ENCODE measurements at regions not wholly inside any gene's neighbourhood (a gene's known extent, or its start where the extent isn't known, plus 50 kb on each side); places are given as distances from the start of the nearest gene placed in this dataset.

GRCh38 chr3:59264366-59264765 lies 214.5 kb upstream of the CFAP20DC start:
- Histone ChIP-seq H3K27me3 (replicated peaks in 1 of 2; ENCODE audit: control insufficient read depth in 2 of 2, insufficient read depth in 2 of 2, low read length in 1 of 2) (no peaks in the 10 kb centered on the region), H3K9ac (ENCODE audit: control insufficient read depth, insufficient read depth, low read length) (no peak overlapping the region), H3K4me1 (ENCODE audit: control insufficient read depth, insufficient read depth, low read length) (peaks cover 3% of the 10 kb centered on the region; the same call in 1 of the 2 replicates), H3K4me2 (ENCODE audit: control insufficient read depth, insufficient read depth) (no peak overlapping the region), H3K79me2 (ENCODE audit: control insufficient read depth, insufficient read depth, low read length) (no peaks in the 10 kb centered on the region), H3K4me3 (no peak overlapping the region), H2AFZ (ENCODE audit: control insufficient read depth, low read depth, low read length) (no peak overlapping the region), H4K20me1 (ENCODE audit: control insufficient read depth, insufficient read depth) (no peaks in the 10 kb centered on the region), H3K27ac (ENCODE audit: control insufficient read depth, insufficient read depth) (no peak overlapping the region), H3K9me3 (replicated peaks; ENCODE audit: control insufficient read depth, insufficient read depth, low read length) (peaks cover 3% of the 10 kb centered on the region; the same call in 2 of the 3 replicates), H3K36me3 (ENCODE audit: control insufficient read depth in 2 of 2, insufficient read depth in 2 of 2, low read length in 1 of 2) (no peaks in the 10 kb centered on the region)
- intact Hi-C loops (cut with micrococcal nuclease; ENCODE audit: unreplicated experiment) (no loop called here), in situ Hi-C loops (cut with MboI) (no loop called here)
- WGBS (ENCODE audit: insufficient coverage, insufficient replicate concordance, low lambda C conversion rate, missing lambda C conversion rate): 29% methylated on average over 2 of the region's 2 CpGs
- SMC1A ChIA-PET (ENCODE audit: uncharacterized antibody, unreplicated experiment): interaction anchor here (1.0 to 5.1 kb wide), 9 partner anchors 18 to 312 kb away, joined by 3 to 42 read pairs (median 6); no protein-coding TSS in a partner anchor
- POLR2A ChIA-PET: interaction anchor here (0.6 to 1.4 kb wide), 2 partner anchors 15 to 29 kb away, joined by 3 read pairs; no protein-coding TSS in a partner anchor
- RAD21 ChIA-PET (ENCODE audit: unreplicated experiment): interaction anchor here (1.4 to 1.6 kb wide), 2 partner anchors 47 to 50 kb away, joined by 3 to 6 read pairs; no protein-coding TSS in a partner anchor
- DNase-seq (ENCODE audit: low read depth, low spot score) (no peak), ATAC-seq (no peak), FAIRE-seq (no peak)
- TF ChIP-seq IKZF2 (IDR thresholded peaks at IDR 0.05) (no peak), SPI1 (IDR thresholded peaks at IDR 0.05; ENCODE audit: borderline replicate concordance, insufficient read depth, low read depth, low read length) (no peak), BACH1 (IDR thresholded peaks at IDR 0.05; ENCODE audit: borderline replicate concordance) (no peak), IKZF1 (conservative IDR thresholded peaks at IDR 0.05) (no peak), NR2C2 (IDR thresholded peaks at IDR 0.05; ENCODE audit: borderline replicate concordance, control insufficient read depth, insufficient read length, low read depth) (no peak), EP300 (IDR thresholded peaks at IDR 0.05; ENCODE audit: borderline replicate concordance in 1 of 2, control insufficient read depth in 1 of 2, low read depth in 2 of 2, low read length in 2 of 2) (no peak), NFYA (IDR thresholded peaks at IDR 0.05; ENCODE audit: borderline replicate concordance, low read depth, low read length) (no peak)
- no TSS peak for BruUV-seq (replicated peaks)
- CTCF ChIA-PET: interaction anchor here (0.8 to 1.4 kb wide), 5 partner anchors 49 to 311 kb away, joined by 3 read pairs; no protein-coding TSS in a partner anchor
